ENCODE measurements at regions not wholly inside any gene's neighbourhood (a gene's known extent, or its start where the extent isn't known, plus 50 kb on each side); places are given as distances from the start of the nearest gene placed in this dataset.

- TF ChIP-seq GATA2 (IDR thresholded peaks at IDR 0.05; ENCODE audit: low read depth, low read length) = no peak
- TF ChIP-seq GATA3 (IDR thresholded peaks at IDR 0.05; ENCODE audit: low read depth, low read length) = no peak
These were observed 212.9 kb upstream of the SFSWAP start for GRCh38 chr12:131497966-131498365.
